Osteoblast (primary cell): ENCODE measurements at regions not wholly inside any gene's neighbourhood (a gene's known extent, or its start where the extent isn't known, plus 50 kb on each side); places are given as distances from the start of the nearest gene placed in this dataset.

Experiments used
- DNase-seq: peaks from one replicate; pipeline ENCODE4 v3.0.0; 2011; ENCODE audit warnings: low spot score, mixed read lengths; ENCODE audit not compliant: insufficient read length; ENCODE audit errors: missing footprints
- H2AFZ ChIP-seq: 2 replicates; pipeline ENCODE4 v1.6.0; 2011; ENCODE audit warnings: mild to moderate bottlenecking, low read length
- H3K27ac ChIP-seq: 2 replicates; pipeline ENCODE4 v1.5.1; 2011; ENCODE audit warnings: mild to moderate bottlenecking, low read depth, low read length, moderate library complexity
- H3K27me3 ChIP-seq: 2 replicates; pipeline ENCODE4 v1.6.0; 2012; ENCODE audit warnings: mild to moderate bottlenecking, control low read depth, inconsistent platforms, low read length, moderate library complexity; ENCODE audit not compliant: insufficient read depth
- H3K36me3 ChIP-seq: 2 replicates; pipeline ENCODE4 v1.5.1; 2011; ENCODE audit warnings: mild to moderate bottlenecking, low read length, control low read depth, moderate library complexity; ENCODE audit not compliant: insufficient read depth
- H3K4me1 ChIP-seq: 2 replicates; pipeline ENCODE4 v1.5.1; 2011; ENCODE audit warnings: mild to moderate bottlenecking, low read length, control low read depth, moderate library complexity; ENCODE audit not compliant: insufficient read depth
- H3K4me2 ChIP-seq: 2 replicates; pipeline ENCODE4 v1.6.0; 2011; ENCODE audit warnings: mild to moderate bottlenecking, low read length; ENCODE audit not compliant: insufficient read depth
- H3K4me3 ChIP-seq: fragments of 200-600 bp; sonication (generic); 3 replicates; pipeline ENCODE4 v1.5.1; 2012; ENCODE audit warnings: mild to moderate bottlenecking, low read length, inconsistent platforms; ENCODE audit not compliant: insufficient read depth
- H3K79me2 ChIP-seq: 2 replicates; pipeline ENCODE4 v1.6.0; 2012; ENCODE audit warnings: mild to moderate bottlenecking, low read length, control low read depth, inconsistent platforms; ENCODE audit not compliant: insufficient read depth
- H3K9me3 ChIP-seq: 2 replicates; pipeline ENCODE4 v1.5.1; 2011; ENCODE audit warnings: low read depth, low read length, control low read depth
- H4K20me1 ChIP-seq: 2 replicates; pipeline ENCODE4 v1.6.0; 2012; ENCODE audit warnings: mild to moderate bottlenecking, low read length, control low read depth; ENCODE audit not compliant: insufficient read depth
- TF ChIP-seq, protein P1 (sequence below): IDR thresholded peaks from 2 replicates; pipeline ENCODE4 v1.5.1; 2011; ENCODE audit warnings: mild to moderate bottlenecking, low read depth, low read length, moderate library complexity; ENCODE audit errors: extremely low read depth

DNA sequence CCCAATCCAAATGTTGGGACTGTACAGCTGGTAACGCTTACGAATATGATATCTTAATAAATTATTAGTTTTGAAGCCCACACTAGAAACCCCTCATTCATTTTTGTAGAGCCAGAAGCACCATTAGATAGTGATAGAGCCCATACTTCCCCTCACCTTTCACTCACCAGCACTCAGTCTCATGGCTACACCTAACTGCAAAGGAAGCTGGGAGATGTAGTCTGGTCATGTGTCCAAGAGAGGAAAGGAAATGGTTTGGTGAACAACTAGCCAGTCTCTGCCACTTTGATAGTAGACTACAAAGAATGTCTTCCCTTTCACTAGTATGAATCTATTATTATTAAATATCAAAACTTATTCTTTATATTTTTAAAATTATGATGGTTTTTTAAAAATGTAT is 77.1 kb upstream of the EGFL6 start:
- Histone ChIP-seq H3K36me3 (no peaks in the 10 kb centered on the region), H2AFZ (no peak overlapping the region), H3K4me2 (no peak overlapping the region), H3K4me3 (no peak overlapping the region), H3K79me2 (no peaks in the 10 kb centered on the region), H3K9me3 (no peaks in the 10 kb centered on the region), H3K27me3 (peaks cover 4% of the 10 kb centered on the region), H3K4me1 (peaks cover 21% of the 10 kb centered on the region), H4K20me1 (no peaks in the 10 kb centered on the region), H3K27ac (no peak overlapping the region)
- no peak for DNase-seq
- TF ChIP-seq, protein P1, sequence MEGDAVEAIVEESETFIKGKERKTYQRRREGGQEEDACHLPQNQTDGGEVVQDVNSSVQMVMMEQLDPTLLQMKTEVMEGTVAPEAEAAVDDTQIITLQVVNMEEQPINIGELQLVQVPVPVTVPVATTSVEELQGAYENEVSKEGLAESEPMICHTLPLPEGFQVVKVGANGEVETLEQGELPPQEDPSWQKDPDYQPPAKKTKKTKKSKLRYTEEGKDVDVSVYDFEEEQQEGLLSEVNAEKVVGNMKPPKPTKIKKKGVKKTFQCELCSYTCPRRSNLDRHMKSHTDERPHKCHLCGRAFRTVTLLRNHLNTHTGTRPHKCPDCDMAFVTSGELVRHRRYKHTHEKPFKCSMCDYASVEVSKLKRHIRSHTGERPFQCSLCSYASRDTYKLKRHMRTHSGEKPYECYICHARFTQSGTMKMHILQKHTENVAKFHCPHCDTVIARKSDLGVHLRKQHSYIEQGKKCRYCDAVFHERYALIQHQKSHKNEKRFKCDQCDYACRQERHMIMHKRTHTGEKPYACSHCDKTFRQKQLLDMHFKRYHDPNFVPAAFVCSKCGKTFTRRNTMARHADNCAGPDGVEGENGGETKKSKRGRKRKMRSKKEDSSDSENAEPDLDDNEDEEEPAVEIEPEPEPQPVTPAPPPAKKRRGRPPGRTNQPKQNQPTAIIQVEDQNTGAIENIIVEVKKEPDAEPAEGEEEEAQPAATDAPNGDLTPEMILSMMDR: no peak

DNA sequence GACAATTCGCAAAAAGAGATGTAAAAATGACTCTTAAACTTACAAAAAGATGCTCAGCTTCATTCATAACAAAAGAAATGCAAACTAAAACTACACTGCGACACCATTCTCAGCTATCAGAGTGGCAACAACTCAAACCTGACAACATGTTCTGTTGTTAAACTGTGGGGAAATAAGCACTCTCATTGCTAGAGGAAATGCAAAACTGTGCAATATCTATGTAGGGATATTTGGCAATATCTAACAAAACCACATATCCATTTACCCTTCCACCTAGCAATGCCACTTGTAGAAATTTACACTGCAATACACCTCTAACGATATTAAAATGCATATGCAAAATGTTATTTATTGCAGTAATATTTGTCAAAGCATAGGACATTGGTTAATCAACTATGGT is 78.3 kb upstream of the EGFL6 start:
- Histone ChIP-seq H4K20me1 (no peaks in the 10 kb centered on the region), H2AFZ (no peak overlapping the region), H3K4me2 (no peak overlapping the region), H3K27ac (no peak overlapping the region), H3K4me1 (peaks cover 31% of the 10 kb centered on the region), H3K27me3 (peaks cover 1% of the 10 kb centered on the region), H3K79me2 (no peaks in the 10 kb centered on the region), H3K4me3 (no peak overlapping the region), H3K36me3 (no peaks in the 10 kb centered on the region), H3K9me3 (no peaks in the 10 kb centered on the region)
- DNase-seq: no peak
- TF ChIP-seq, protein P1: no peak

DNA sequence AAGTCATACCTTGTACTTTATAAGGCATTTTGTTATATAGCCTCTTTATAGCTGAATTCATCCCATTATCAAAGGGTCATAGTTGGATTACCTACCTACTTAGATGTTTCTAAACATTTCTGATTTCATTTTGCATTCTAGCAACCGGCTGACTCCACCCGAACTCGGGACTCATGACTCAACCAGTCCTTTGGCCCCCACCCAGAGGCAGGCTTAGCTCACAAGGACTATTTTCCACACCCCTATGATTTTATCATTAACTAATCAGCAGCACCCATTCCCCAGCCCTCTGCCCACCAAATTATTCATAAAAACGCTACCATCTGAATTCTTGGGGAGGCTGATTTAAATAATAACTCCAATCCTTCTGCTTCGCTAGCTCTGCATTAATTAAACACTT is 79.9 kb upstream of the EGFL6 start:
- no peak overlapping the region for H3K4me2 ChIP-seq
- H3K79me2 ChIP-seq: no peaks in the 10 kb centered on the region
- H3K4me1 ChIP-seq: peaks cover 31% of the 10 kb centered on the region
- H4K20me1 ChIP-seq: no peaks in the 10 kb centered on the region
- no peak overlapping the region for H2AFZ ChIP-seq
- no peaks in the 10 kb centered on the region for H3K27me3 ChIP-seq
- H3K27ac ChIP-seq: peak overlapping the region; percentile 90
- H3K36me3 ChIP-seq: no peaks in the 10 kb centered on the region
- no peaks in the 10 kb centered on the region for H3K9me3 ChIP-seq
- TF ChIP-seq, protein P1: no peak
- no peak for DNase-seq
- H3K4me3 ChIP-seq: no peak overlapping the region

DNA sequence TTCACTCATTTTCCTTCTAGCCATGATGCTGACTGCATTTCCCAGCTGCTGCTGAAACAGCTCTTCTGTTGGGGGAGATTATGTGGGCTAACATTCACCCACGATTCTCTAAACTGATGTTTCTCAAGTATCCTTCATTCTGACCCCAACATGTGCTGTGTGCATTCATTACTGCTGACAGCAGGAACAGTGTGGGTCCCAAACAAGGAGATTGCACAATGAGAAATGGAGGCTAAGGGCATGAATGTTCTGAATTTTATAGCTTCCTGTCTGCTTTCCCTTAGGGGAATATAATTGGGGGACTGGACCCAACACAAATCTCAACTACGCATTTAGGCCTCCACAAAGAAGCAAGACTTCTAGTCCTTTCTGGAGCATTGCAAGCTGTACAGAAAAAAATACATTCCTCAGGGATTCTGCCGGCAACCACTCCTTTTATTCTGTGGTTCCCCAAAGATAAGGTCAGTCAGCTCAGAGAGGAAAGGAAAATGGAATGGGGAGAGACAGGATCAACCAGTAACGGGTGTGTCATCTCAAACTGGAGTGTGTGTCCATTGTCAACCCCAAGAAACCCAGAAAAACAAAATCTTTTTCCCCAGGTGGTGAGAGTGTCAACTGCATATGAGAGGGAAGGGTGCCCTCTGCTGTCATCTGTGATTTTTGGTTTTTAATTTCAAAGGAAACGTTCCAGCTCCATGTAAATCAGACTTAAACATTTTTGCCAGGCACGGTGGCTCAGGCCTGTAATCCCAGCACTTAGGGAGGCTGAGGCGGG is 81.5 kb upstream of the EGFL6 start:
- TF ChIP-seq, protein P1: peak; percentile 64
- DNase-seq: peak; percentile 72
- H3K36me3 ChIP-seq: no peaks in the 10 kb centered on the region
- H3K27ac ChIP-seq: peak overlapping the region; percentile 90
- no peaks in the 10 kb centered on the region for H3K79me2 ChIP-seq
- H3K27me3 ChIP-seq: no peaks in the 10 kb centered on the region
- H3K9me3 ChIP-seq: no peaks in the 10 kb centered on the region
- no peaks in the 10 kb centered on the region for H4K20me1 ChIP-seq
- peaks cover 31% of the 10 kb centered on the region for H3K4me1 ChIP-seq
- H3K4me2 ChIP-seq: peak overlapping the region; percentile 53
- no peak overlapping the region for H3K4me3 ChIP-seq
- H2AFZ ChIP-seq: no peak overlapping the region
